ENCODE measurements at regions not wholly inside any gene's neighbourhood (a gene's known extent, or its start where the extent isn't known, plus 50 kb on each side); places are given as distances from the start of the nearest gene placed in this dataset.
"Not testable (repeated sequence)": the region's sequence is repeated elsewhere in the genome, so short reads cannot be mapped to it uniquely, and the experiment has no call there.

GRCh38 chr5:6321078-6321477 is 57.3 kb downstream of the MED10 start:
- DNase-seq = no peak

DNA sequence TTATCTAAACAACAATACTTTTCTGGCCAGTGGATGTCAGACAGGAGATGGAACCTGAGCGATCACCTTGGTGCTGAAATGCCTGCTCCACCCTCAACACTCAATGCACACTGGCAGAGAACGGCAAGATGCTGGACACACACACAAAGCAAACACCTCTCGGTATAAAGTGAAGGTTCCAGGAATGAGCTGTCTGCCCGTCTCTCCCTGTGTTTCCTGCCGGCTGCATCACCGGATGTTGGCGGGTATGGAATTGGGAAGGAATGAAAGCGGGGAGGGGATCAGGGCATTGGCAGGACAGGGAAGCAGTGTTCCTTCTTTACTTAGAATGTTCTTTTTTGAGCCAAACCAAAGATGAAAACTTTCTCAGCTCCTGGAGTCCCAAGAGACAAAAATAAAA is 59.2 kb downstream of the MED10 start:
- no peak for DNase-seq

DNA sequence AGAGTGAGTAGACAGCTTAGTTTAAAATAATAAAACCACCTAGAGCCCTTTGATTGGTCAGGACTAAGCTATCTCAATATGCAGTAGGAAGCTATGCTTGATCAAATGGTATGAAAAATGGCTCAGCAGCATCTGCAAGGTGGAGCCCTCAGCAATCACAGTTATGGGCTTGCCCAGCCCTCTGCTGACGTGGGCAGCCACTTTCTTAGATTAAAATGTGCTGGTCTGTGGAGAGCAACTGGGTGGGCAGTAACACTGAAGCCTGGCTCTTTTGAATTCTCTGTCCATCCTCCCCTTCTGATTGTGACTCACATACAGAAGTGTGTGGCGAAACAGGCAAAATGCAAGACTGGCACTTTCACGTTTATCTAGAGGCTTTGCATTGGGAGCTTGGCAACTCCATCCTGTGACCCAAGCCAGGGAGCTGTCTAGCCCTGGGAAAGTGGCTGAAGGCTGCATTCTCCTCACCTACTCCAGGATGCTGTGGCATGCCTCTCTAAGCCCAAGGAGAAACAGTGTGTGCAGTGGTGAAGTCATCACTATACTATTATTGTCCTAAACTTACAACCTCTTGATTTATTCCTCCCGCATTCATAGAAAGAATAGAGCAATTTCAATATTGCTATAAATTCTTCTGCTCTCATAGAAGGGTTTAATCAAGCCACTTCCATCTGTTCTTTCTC is 61.1 kb downstream of the MED10 start:
- no peak for DNase-seq

DNA sequence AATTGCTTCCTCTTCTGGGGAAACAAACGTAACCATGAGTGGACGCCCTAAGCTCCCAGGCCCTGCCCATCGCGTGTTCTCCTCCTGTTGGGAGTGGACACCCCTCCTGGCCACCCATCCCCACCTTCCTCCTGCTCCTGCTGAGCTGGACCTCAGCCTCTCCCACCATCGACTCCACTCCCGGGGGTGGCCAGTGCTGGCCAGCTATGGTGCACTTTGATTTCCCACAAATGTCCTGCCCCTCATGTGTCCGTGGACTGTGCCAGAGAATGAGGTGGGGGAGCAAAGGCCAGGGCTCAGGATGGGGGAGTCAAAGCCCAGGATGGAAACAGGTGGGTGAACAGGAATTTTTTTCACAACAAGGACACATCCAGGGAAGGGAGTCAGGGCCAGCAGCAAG is 62.8 kb downstream of the MED10 start:
- no peak for DNase-seq

GRCh38 chr5:6311568-6312501 is 66.5 kb downstream of the MED10 start:
- DNase-seq = no peak

DNA sequence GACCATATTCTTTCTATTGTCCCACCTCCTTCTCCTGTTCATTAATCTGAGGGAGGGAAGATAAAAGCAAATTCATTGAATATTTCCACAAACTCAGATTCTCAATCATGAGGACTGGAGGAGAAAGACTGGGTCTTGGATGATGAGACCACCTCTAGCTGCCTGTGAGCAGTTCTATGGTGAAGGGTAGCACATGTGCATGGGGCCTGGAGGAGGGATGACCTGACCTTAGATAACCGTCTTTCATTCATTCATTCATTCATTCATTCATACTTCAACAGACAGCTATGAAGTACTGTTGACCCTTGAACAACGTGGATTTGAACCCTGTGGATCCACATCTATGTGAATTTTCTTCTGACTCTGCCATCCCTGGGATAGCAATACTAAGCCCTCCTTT is 68.4 kb downstream of the MED10 start:
- no peak for DNase-seq

DNA sequence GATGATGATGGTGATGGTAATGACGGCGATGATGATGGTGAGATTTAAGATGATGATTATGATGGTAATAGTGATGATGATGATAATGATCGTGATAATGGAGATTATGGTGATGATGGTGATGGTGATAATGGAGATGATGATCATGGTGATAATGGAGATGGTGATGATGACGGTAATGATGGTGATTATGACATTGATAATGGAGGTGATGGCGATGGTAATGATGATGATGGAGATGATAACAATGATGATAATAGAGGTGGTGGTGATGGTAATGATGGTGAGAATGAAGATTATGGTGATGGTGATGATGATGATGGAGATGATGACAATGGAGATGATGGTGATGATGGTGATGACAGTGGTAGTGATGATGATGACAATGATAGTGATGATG is 69.7 kb downstream of the MED10 start:
- DNase-seq = no peak

GRCh38 chr5:6307304-6307703 is 71.0 kb downstream of the MED10 start:
- DNase-seq = no peak

DNA sequence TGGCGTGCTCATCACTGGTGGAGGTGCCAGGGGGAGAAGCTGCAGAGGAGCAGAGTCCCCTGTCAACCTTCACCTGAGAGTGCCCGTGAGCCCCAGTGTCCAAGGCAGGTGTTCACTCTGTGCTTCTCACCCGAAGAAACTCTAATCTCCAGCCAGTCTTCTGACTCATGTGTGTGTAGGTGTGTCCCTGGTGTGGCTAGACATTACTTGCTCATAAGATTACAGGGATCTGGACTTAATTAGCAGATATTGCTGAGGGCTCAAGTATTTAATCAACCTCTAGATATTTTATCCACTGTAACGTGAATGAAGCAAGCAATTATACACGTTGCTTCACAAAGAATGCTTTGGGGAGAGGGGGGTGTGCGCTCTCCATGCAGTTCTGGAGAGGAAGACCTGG is 72.5 kb downstream of the MED10 start:
- no peak for DNase-seq

GRCh38 chr5:6302684-6303083 is 75.7 kb downstream of the MED10 start:
- no peak for DNase-seq

DNA sequence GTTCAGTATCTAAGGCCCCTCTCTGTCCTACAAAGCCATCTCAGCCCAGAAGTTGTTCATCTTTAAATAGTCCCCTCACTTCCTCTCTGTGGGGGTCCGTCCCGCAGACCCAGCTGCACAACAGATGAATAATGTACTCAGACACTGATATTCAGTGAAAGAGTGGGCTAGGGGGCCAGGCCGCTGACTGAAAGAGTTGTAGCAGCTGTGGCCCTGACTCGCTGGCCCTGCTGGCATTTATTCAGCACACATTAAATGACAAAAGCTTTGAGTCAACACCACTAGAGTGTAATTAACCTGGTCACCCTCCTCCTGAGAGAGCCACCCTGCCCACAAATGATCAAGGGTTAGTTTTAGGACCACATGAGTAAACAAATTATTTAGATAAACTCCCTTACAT is 76.3 kb downstream of the MED10 start:
- DNase-seq = no peak

- DNase-seq = no peak
Observed at GRCh38 chr5:6296524-6296923, 81.8 kb downstream of the MED10 start.

GRCh38 chr5:6291961-6292360 is 86.4 kb downstream of the MED10 start:
- DNase-seq = peak; percentile 47 to 57

DNA sequence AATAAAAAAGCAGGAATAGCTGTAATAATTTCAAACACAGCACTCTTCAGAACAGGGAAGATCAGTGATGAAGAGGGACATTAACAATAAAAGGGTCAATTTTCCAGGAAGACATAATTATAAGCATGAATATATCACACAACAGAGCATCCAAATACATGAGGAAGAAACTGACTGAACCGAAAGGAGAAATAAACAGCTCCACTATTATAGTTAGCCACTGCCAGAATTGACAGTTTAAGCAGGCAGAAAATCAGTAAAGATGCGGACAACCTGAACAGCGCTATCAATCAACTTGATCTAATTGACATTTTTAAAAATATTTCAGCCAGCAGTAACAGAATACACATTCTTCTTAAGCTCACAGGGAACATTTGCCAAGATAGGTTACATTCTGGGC is 89.1 kb downstream of the MED10 start:
- DNase-seq = no peak

DNA sequence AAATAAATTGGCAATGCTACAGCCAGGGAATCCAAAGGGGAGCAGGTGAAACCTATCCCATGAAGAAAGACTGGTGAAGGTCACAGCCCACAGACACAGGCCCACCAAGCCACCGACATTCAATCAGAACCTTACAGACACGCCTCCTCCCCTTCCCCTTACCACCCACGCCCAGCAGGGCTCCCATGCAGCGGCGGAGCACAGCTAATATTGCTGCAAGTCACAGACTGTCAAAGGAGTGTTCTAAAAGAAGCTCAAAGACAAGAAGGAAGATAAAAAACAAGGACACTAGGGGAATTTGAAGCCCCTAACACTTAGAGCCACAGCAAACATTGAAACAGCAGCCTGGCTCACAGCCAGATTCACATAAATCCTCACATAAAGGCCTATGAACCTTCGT is 91.2 kb downstream of the MED10 start:
- no peak for DNase-seq

GRCh38 chr5:6286404-6286803 is 91.9 kb downstream of the MED10 start:
- no peak for DNase-seq

DNA sequence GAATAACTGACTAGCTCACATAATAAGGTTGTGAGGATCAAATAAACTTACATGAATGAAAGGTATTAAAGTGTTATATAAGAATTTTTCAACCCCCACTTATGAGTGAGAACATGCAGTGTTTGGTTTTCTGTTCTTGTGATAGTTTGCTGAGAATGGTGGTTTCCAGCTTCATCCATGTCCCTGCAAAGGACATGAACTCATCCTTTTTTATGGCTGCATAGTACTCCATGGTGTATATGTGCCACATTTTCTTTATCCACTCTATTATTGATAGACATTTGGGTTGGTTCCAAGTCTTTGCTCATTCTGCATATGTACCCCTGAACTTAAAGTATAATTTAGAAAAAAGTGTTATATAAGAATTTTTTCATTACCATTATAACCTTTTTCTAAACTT is 93.9 kb downstream of the MED10 start:
- DNase-seq = not testable (repeated sequence)

- no peak for DNase-seq
Observed at GRCh38 chr5:6282352-6282751, 96.0 kb downstream of the MED10 start.

DNA sequence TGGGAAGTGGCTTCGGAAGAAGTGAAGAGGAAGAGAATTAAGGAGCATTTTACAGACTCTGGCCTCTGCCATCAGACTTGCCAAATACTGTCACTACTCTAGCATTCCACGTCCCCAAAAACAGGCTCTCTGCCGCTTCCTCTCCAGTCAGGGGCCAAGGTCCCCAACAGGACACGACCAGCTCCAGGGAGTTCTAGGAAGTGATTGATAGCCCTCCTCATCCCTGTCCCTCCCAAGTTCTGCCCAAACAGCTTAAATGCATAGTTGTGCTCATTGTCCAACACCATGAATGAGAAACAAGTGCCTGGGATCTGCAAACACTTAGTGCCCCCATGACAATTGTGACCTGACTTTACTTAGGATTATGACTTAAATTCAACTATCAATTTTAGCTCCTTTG is 96.5 kb downstream of the MED10 start:
- no peak for DNase-seq

DNA sequence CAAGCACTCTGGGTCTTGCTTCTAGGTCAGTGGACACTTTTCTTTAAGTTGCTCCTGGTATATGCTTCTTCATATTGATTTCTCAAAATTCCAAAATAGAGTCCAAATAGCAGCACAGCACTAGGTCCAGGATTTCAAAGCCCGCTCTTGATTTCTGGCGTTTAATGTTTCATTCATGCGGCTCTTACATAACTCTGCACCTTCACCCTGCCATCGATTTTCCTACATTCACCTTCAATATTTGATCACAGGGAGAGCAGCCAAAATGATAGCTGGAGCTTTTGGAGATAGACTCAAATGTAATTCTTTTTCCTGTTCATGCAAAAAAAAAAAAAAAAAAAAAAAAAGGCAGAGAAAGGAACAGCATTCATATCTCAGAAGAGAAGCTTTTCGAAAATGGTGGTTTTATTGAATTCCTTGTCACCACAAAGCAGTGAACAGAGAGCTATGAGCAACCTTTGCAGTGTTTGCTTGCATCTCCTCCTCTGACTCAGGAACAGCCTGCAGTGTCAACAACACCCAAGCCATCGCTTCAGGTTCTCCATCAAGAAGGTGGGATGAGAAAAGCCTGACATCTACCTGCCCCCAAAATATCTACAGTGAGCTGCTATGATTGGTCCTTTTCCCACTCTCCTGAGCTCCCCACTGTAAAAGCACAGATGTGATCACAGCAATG is 97.8 kb downstream of the MED10 start:
- no peak for DNase-seq

DNA sequence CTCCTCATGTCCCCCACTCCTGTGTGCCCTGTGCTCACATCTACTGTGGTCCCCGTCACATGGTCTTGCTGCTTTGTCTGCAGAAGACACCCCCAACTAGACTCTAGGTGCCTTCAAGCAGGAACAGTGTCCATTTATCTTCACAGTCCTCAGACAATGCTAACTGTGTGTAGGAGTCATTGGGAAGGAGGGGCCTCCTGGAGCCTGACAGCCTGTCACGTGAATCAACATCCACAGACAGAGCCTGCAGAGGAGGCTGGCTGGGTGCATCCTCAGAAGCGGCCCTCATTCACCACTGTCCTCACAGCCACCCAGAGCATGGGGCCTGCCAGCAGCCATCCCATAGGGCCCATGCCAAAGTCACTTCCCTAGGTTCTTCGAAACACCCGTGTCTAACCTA is 98.7 kb downstream of the MED10 start:
- no peak for DNase-seq

GRCh38 chr5:6274846-6275543 is 103.4 kb downstream of the MED10 start:
- DNase-seq = no peak

GRCh38 chr5:6273749-6274148 is 104.6 kb downstream of the MED10 start:
- DNase-seq = no peak
